ENCODE measurements at regions not wholly inside any gene's neighbourhood (a gene's known extent, or its start where the extent isn't known, plus 50 kb on each side); places are given as distances from the start of the nearest gene placed in this dataset.

DNA sequence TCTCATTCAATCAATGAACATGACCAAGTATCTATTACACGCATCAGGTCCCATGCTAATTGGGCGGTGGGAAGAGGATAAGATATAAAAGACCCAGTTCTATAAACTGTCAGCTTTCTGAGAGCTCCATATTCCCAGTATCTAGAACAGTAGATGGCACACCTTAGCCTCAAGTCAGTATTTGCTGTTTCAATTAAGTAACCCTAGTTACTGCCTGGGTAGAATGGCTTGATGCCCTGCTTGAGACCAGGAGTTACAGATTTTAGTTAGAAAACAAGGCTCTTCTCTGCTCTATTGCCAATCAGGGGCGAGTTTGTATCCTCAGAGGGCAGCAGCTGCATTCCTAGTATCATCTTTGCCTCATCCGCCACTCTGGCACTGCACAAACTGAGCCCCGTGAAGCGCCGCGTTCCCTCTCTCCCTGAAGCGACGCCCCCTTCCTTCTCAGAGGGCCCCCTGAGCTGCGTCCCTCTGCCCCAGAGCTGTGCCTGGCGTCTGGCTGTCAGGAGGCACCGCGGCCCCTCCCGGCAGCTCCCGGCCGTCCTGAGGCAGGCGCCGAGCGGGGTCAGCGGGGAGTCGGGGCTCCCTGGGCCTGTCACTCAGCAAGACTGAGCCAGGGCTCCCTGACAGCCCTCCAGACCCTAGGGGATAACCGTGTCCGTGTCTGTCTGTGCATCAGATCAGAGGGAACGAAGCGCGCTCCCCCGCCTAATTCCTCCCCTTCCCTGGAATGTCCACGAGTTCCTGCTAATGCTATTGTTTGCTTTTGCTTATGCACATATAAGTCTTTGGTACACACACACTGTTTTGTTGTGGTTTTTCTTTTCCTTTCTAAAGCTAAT is 212.4 kb upstream of the TTC29 start:
- TF ChIP-seq POLR2A (IDR thresholded peaks at IDR 0.05) = no peak
- no peak for TF ChIP-seq CTCF (IDR thresholded peaks at IDR 0.05)

Data from Peyer's patch (tissue), 4 donors.